Peyer's patch (tissue), 4 donors: ENCODE measurements at regions not wholly inside any gene's neighbourhood (a gene's known extent, or its start where the extent isn't known, plus 50 kb on each side); places are given as distances from the start of the nearest gene placed in this dataset.

Experiments
- POLR2A ChIP-seq, 2 donors: fragments of 450-650 bp; IDR thresholded peaks; one replicate each; pipeline ENCODE4 v1.5.1; 2017; ENCODE audit warnings: antibody characterized with exemption in 2 of 2, mild to moderate bottlenecking in 2 of 2, moderate library complexity in 2 of 2
- TF ChIP-seq, protein P1 (sequence below), 6 experiments: fragments of 450-650 bp in 4 of 6; fragments of 200-600 bp in 2 of 6; sonication (generic) in 1 of 6; IDR thresholded peaks; one replicate each; pipeline ENCODE4 v1.5.1; 2017 to 2019; ENCODE audit warnings: antibody characterized with exemption in 6 of 6, mild to moderate bottlenecking in 3 of 6, moderate library complexity in 1 of 6

- TF ChIP-seq POLR2A (IDR thresholded peaks at IDR 0.05): no peak
- TF ChIP-seq, protein P1, sequence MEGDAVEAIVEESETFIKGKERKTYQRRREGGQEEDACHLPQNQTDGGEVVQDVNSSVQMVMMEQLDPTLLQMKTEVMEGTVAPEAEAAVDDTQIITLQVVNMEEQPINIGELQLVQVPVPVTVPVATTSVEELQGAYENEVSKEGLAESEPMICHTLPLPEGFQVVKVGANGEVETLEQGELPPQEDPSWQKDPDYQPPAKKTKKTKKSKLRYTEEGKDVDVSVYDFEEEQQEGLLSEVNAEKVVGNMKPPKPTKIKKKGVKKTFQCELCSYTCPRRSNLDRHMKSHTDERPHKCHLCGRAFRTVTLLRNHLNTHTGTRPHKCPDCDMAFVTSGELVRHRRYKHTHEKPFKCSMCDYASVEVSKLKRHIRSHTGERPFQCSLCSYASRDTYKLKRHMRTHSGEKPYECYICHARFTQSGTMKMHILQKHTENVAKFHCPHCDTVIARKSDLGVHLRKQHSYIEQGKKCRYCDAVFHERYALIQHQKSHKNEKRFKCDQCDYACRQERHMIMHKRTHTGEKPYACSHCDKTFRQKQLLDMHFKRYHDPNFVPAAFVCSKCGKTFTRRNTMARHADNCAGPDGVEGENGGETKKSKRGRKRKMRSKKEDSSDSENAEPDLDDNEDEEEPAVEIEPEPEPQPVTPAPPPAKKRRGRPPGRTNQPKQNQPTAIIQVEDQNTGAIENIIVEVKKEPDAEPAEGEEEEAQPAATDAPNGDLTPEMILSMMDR (IDR thresholded peaks at IDR 0.05): no peak
Observed at GRCh38 chr1:29967261-29967660, 730.9 kb downstream of the PTPRU start.
